ENCODE measurements at regions not wholly inside any gene's neighbourhood (a gene's known extent, or its start where the extent isn't known, plus 50 kb on each side); places are given as distances from the start of the nearest gene placed in this dataset.

DNA sequence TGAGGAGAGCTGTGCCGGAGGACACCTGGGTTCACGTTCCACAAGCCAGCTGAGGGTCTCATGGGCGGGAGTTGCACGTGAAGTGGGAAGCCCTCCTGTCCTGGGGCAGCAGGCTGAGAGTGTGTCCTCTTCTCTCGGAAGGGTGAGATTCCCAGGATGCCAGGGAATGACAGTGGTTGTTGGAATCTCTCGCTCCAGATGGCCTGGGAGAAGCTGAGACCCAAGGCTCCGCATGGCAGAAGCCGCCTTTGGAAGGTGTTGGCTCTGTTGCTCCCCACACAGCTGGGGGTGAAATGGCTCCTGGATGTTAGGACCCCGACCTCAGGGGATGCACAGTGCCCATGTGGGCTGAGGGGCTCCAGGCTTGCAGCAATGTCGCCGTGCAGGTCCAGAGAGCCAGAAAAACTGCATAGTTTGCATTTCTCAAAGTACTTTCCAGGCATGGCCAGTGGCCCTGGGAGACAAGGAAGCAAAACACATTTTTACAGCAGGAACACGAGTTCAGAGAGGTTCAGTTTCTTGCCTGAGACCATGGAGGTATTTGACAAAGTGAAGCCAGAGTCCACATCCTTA is 153.4 kb downstream of the TMEM18 start:
- no peaks in the 10 kb centered on the region for H3K9me3 ChIP-seq
- no peak for DNase-seq
- no peaks in the 10 kb centered on the region for H3K36me3 ChIP-seq
- no peak overlapping the region for H3K27ac ChIP-seq
- intact Hi-C loops (cut with DNase I): no loop called here
- no peak for ATAC-seq
- H3K4me3 ChIP-seq: no peak overlapping the region
- peaks cover 5% of the 10 kb centered on the region for H3K27me3 ChIP-seq (ENCODE audit: low read depth)
- H3K4me1 ChIP-seq: no peaks in the 10 kb centered on the region
- TF ChIP-seq CTCF (IDR thresholded peaks at IDR 0.05): no peak

DNA sequence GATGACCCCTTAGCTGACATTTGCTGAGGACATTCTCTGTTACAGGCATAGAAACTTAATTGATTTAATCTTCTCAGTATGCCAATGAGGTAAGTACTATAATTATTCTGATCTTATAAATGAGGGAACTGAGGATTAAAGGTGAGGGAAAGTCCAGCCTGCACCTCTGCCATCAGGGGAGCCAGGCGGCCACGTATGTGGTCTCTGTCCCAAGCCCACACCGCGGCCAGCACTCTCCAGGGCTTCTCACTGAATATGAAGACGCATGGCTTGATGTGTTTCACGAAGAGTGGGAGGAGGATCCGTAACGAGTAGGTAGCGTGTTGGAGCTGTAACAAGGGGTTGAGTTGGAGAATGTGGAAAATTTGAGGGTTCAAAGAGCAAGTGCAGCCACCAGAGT is 154.4 kb downstream of the TMEM18 start:
- Histone ChIP-seq H3K36me3 (no peaks in the 10 kb centered on the region), H3K4me1 (no peaks in the 10 kb centered on the region), H3K27ac (no peak overlapping the region), H3K27me3 (ENCODE audit: low read depth) (peaks cover 5% of the 10 kb centered on the region), H3K4me3 (no peak overlapping the region), H3K9me3 (no peaks in the 10 kb centered on the region)
- DNase-seq: no peak
- TF ChIP-seq CTCF (IDR thresholded peaks at IDR 0.05): no peak
- ATAC-seq: no peak
- intact Hi-C loops (cut with DNase I): no loop called here

DNA sequence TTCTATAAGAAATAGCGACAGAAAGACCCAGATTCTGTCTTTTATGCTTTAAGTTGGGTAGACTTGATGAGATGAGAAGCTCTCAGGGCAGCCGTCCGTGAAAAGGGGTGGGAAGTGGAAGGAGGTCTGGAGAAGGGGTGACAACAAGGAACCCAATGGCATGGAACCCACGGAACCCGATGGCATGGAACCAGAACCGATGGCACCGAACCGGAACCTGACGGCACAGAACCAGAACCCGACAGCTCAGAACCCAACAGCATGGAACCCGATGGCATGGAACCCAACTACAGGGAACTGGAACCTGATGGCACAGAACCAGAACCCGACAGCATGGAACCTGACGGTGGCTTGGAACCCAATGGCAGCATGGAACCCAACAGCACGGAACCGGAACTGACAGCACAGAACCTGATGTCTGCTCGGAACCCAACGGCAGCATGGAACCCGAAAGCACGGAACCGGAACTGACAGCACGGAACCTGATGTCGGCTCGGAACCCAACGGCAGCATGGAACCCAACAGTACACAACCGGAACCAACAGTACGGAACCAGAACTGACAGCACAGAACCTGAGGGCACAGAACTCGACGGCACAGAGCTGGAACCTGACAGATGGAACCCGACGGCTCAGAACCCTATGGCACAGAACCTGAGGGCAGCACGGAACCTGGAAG is 155.2 kb downstream of the TMEM18 start:
- DNase-seq: no peak
- no peak overlapping the region for H3K27ac ChIP-seq
- ATAC-seq: no peak
- peaks cover 5% of the 10 kb centered on the region for H3K27me3 ChIP-seq (ENCODE audit: low read depth)
- no peak for TF ChIP-seq CTCF (IDR thresholded peaks at IDR 0.05)
- H3K4me3 ChIP-seq: no peak overlapping the region
- intact Hi-C loops (cut with DNase I): no loop called here
- no peaks in the 10 kb centered on the region for H3K36me3 ChIP-seq
- H3K9me3 ChIP-seq: no peaks in the 10 kb centered on the region
- H3K4me1 ChIP-seq: no peaks in the 10 kb centered on the region

- ATAC-seq (no peak), DNase-seq (no peak)
- Histone ChIP-seq H3K9me3 (no peaks in the 10 kb centered on the region), H3K4me3 (no peak overlapping the region), H3K4me1 (no peaks in the 10 kb centered on the region), H3K27me3 (ENCODE audit: low read depth) (peaks cover 5% of the 10 kb centered on the region), H3K27ac (no peak overlapping the region), H3K36me3 (no peaks in the 10 kb centered on the region)
- no peak for TF ChIP-seq CTCF (IDR thresholded peaks at IDR 0.05)
- intact Hi-C loops (cut with DNase I): no loop called here
These were observed 156.4 kb downstream of the TMEM18 start for GRCh38 chr2:520663-521340.

DNA sequence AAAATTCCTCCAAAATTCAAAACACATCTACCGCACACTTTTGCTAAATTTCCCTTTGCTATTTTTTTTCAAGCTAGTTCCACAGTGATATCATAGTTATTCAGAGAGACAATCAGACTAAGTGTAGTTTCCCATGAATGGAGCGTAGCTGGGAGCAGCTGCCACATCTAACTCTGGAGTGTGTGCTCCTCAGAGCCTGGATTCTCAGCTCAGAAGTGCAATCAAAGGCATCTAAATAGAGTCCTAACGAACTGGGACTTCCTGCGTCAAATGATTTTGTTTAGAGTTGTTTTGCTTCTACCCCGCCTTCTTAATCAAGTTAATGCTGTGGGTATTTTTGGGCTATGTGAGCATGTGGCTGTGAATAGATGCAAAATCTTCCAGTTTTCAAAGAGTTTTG is 160.3 kb downstream of the TMEM18 start:
- Histone ChIP-seq H3K36me3 (no peaks in the 10 kb centered on the region), H3K27me3 (ENCODE audit: low read depth) (no peaks in the 10 kb centered on the region), H3K4me1 (no peaks in the 10 kb centered on the region), H3K9me3 (no peaks in the 10 kb centered on the region), H3K4me3 (no peak overlapping the region), H3K27ac (no peak overlapping the region)
- ATAC-seq (no peak), DNase-seq (no peak)
- intact Hi-C loops (cut with DNase I): no loop called here
- no peak for TF ChIP-seq CTCF (IDR thresholded peaks at IDR 0.05)
